K562 (cell line): ENCODE measurements at regions not wholly inside any gene's neighbourhood (a gene's known extent, or its start where the extent isn't known, plus 50 kb on each side); places are given as distances from the start of the nearest gene placed in this dataset.

Source experiments
- ATAC-seq: fragments of 200-7000 bp; cut with Tn5 transposase; 3 replicates; pipeline ENCODE4 v1.9.1; 2020; ENCODE audit warnings: moderate library complexity
- BruUV-seq: library from RNA; stranded (reverse); fragments of 400-500 nt; replicated peaks from 2 replicates; lab custom pipeline; 2021; lab: Mats Ljungman, UMichigan
- CTCF ChIA-PET: fragments of 300-600 bp; formaldehyde crosslinking; extraction: SDS; loops from one replicate; lab custom pipeline; 2021; ENCODE audit warnings: low intra/inter-chr PET ratio; lab: Yijun Ruan, JAX
- POLR2A ChIA-PET: fragments of 300-600, 350-650 bp; sonication (Branson Sonifier 250); formaldehyde crosslinking; extraction: SDS; loops from one replicate; lab custom pipeline; 2021; ENCODE audit warnings: antibody characterized with exemption, inconsistent platforms; lab: Yijun Ruan, JAX
- DNase-seq, 4 experiments: peaks; one replicate each; pipeline versions ENCODE4 v3.0.0 to v3.0.0-alpha.2; 2011 to 2018; ENCODE audit warnings: low spot score in 3 of 4, mixed read lengths in 3 of 4; ENCODE audit errors: extremely low read depth in 1 of 4
- FAIRE-seq: peaks from 2 replicates; lab custom pipeline; 2011; peaks lifted over from hg19 to GRCh38; lab: Jason Lieb, UNC
- H2AFZ ChIP-seq: 2 replicates; pipeline ENCODE4 v1.6.0; 2011; ENCODE audit warnings: low read depth, low read length, control low read depth, inconsistent platforms
- H3K27ac ChIP-seq: fragments of 200-600 bp; 3 replicates; pipeline ENCODE4 v1.8.0; 2011; ENCODE audit warnings: low read depth, mild to moderate bottlenecking, control low read depth, inconsistent platforms, low read length, moderate library complexity, mixed read lengths; ENCODE audit errors: extremely low read depth
- H3K27me3 ChIP-seq, 2 experiments: fragments of 300-600 bp in 1 of 2; 2 replicates in 1 of 2; 3 replicates in 1 of 2; pipeline versions ENCODE4 v1.6.0 to v1.8.0; 2011; ENCODE audit warnings: inconsistent platforms in 2 of 2, low read length in 2 of 2, mild to moderate bottlenecking in 1 of 2, mixed read lengths in 1 of 2, moderate library complexity in 1 of 2; ENCODE audit not compliant: control insufficient read depth in 2 of 2, insufficient read depth in 2 of 2
- H3K36me3 ChIP-seq: fragments of 300-600 bp; 3 replicates; pipeline ENCODE4 v1.8.0; 2011; ENCODE audit warnings: mild to moderate bottlenecking, low read length, inconsistent platforms; ENCODE audit not compliant: control insufficient read depth, insufficient read depth
- H3K4me1 ChIP-seq, 2 experiments: fragments of 200-600 bp in 1 of 2; replicated peaks in 1 of 2; 2 replicates in 1 of 2; 3 replicates in 1 of 2; pipeline versions ENCODE4 v1.5.1 to v1.8.0; 2011; ENCODE audit warnings: inconsistent platforms in 2 of 2, low read length in 2 of 2, mild to moderate bottlenecking in 1 of 2, mixed read lengths in 1 of 2, moderate library complexity in 1 of 2; ENCODE audit not compliant: control insufficient read depth in 2 of 2, insufficient read depth in 2 of 2
- H3K4me2 ChIP-seq: 2 replicates; pipeline ENCODE4 v1.6.1; 2011; ENCODE audit warnings: low read length, control low read depth, inconsistent platforms, mixed read lengths; ENCODE audit not compliant: insufficient read depth
- H3K4me3 ChIP-seq: fragments of 200-600 bp; sonication (generic), shearing (Covaris generic); 2 replicates; pipeline ENCODE4 v1.5.1; 2016; ENCODE audit warnings: control low read depth, inconsistent platforms
- H3K79me2 ChIP-seq: fragments of 200-600 bp; 3 replicates; pipeline ENCODE4 v1.8.0; 2011; ENCODE audit warnings: low read length, inconsistent platforms; ENCODE audit not compliant: control insufficient read depth, insufficient read depth
- H3K9ac ChIP-seq, 2 experiments: 2 replicates each; pipeline versions ENCODE4 v1.6.0 to v1.6.1; 2011; ENCODE audit warnings: low read depth in 2 of 2, low read length in 2 of 2, control low read depth in 1 of 2, inconsistent platforms in 1 of 2, mild to moderate bottlenecking in 1 of 2, mixed read lengths in 1 of 2; ENCODE audit not compliant: insufficient read depth in 1 of 2
- H3K9me1 ChIP-seq: one replicate; pipeline ENCODE4 v1.6.0; 2011; ENCODE audit warnings: inconsistent platforms, mild to moderate bottlenecking, low read length, moderate library complexity; ENCODE audit not compliant: control insufficient read depth, insufficient read depth
- H3K9me3 ChIP-seq: replicated peaks from 2 replicates; pipeline ENCODE4 v1.5.1; 2011; ENCODE audit warnings: low read depth, low read length, inconsistent platforms; ENCODE audit not compliant: control insufficient read depth, insufficient read depth
- H4K20me1 ChIP-seq: replicated peaks from 2 replicates; pipeline ENCODE4 v1.6.1; 2011; ENCODE audit warnings: low read length, inconsistent platforms, mixed read lengths; ENCODE audit not compliant: control insufficient read depth, insufficient read depth
- CREM ChIP-seq: IDR thresholded peaks from 2 replicates; pipeline ENCODE4 v1.6.1; 2014; ENCODE audit warnings: antibody characterized with exemption, low read depth
- EZH2 ChIP-seq: IDR thresholded peaks from 2 replicates; pipeline ENCODE4 v1.6.1; 2012; ENCODE audit warnings: low read depth, mild to moderate bottlenecking, inconsistent platforms, low read length, borderline replicate concordance
- FOXA3 ChIP-seq, 2 experiments: fragments of 450-650 bp in 1 of 2; sonication (generic) in 1 of 2; formaldehyde crosslinking; IDR thresholded peaks in 1 of 2; conservative IDR thresholded peaks in 1 of 2; 2 replicates each; pipeline versions ENCODE4 v1.4.0 to v1.8.0; 2020 to 2022; ENCODE audit warnings: mild to moderate bottlenecking in 2 of 2, missing genetic modification reagents in 1 of 2
- FOXP1 ChIP-seq: sonication (generic); formaldehyde crosslinking; IDR thresholded peaks from 2 replicates; pipeline ENCODE4 v1.8.0; 2022; ENCODE audit warnings: mild to moderate bottlenecking, missing genetic modification reagents
- GATA2 ChIP-seq: sonication (generic); formaldehyde crosslinking; IDR thresholded peaks from 2 replicates; pipeline ENCODE4 v1.4.0; 2020; ENCODE audit warnings: mild to moderate bottlenecking, missing genetic modification reagents
- HNRNPH1 ChIP-seq: fragments of 200-400 bp; formaldehyde crosslinking; optimal IDR thresholded peaks from 2 replicates; pipeline ENCODE3; 2017; ENCODE audit warnings: low read depth, mild to moderate bottlenecking, low read length, moderate library complexity
- IFI16 ChIP-seq: fragments of 250-450 bp; sonication (Bioruptor Pico); IDR thresholded peaks from 2 replicates; pipeline ENCODE4 v2.1.2; 2022; ENCODE audit warnings: mild to moderate bottlenecking, inconsistent platforms
- NONO ChIP-seq, 2 experiments: fragments of 200-400 bp in 1 of 2; fragments of 450-650 bp in 1 of 2; formaldehyde crosslinking in 1 of 2; IDR thresholded peaks; 2 replicates each; pipeline ENCODE4 v1.6.1; 2017; ENCODE audit warnings: low read depth in 2 of 2, mild to moderate bottlenecking in 2 of 2, moderate library complexity in 2 of 2, low read length in 1 of 2
- PRMT5 ChIP-seq: sonication (generic); formaldehyde crosslinking; IDR thresholded peaks from 2 replicates; pipeline ENCODE4 v1.5.0; 2020; ENCODE audit warnings: missing genetic modification reagents
- RAD51 ChIP-seq: fragments of 450-650 bp; IDR thresholded peaks from 2 replicates; pipeline ENCODE4 v1.7.1; 2016; ENCODE audit warnings: low read depth, mild to moderate bottlenecking, borderline replicate concordance
- RBM17 ChIP-seq: fragments of 200-400 bp; formaldehyde crosslinking; IDR thresholded peaks from 2 replicates; pipeline ENCODE4 v1.6.1; 2017; ENCODE audit warnings: low read depth, mild to moderate bottlenecking, low read length, borderline replicate concordance
- SNIP1 ChIP-seq: fragments of 450-650 bp; IDR thresholded peaks from 2 replicates; pipeline ENCODE4 v1.7.1; 2017; ENCODE audit warnings: low read depth, mild to moderate bottlenecking
- TAF9B ChIP-seq: fragments of 450-650 bp; IDR thresholded peaks from 2 replicates; pipeline ENCODE4 v1.6.1; 2018; ENCODE audit warnings: mild to moderate bottlenecking; ENCODE audit not compliant: partially characterized antibody
- THRAP3 ChIP-seq: fragments of 450-650 bp; IDR thresholded peaks from 2 replicates; pipeline ENCODE4 v1.6.1; 2016; ENCODE audit warnings: mild to moderate bottlenecking, inconsistent platforms, borderline replicate concordance
- ZNF253 ChIP-seq: fragments of 250-450 bp; sonication (Bioruptor Pico); conservative IDR thresholded peaks from 2 replicates; pipeline ENCODE4 v1.6.1; 2021; ENCODE audit warnings: mild to moderate bottlenecking
- ZNF274 ChIP-seq: IDR thresholded peaks from 2 replicates; pipeline ENCODE4 v1.6.1; 2011; ENCODE audit warnings: low read depth, mild to moderate bottlenecking, low read length, moderate library complexity, borderline replicate concordance
- ZNF445 ChIP-seq: fragments of 250-450 bp; sonication (Bioruptor Pico); IDR thresholded peaks from 2 replicates; pipeline ENCODE4 v1.4.0; 2020; ENCODE audit warnings: low read depth, mild to moderate bottlenecking, moderate library complexity
- WGBS: fragments of 100-300 bp; shearing (Covaris generic); methylation state at CpG from one replicate; pipeline ENCODE4 v1.1.6; 2016; ENCODE audit warnings: low coverage, mixed read lengths; ENCODE audit not compliant: insufficient coverage; ENCODE audit errors: missing lambda C conversion rate; 5-methylcytosine and 5-hydroxymethylcytosine counted together
- in situ Hi-C: fragments of 300-500 bp; cut with MboI; formaldehyde crosslinking; loops from 4 replicates; pipeline ENCODE4 v1.15.0; 2018; ENCODE audit warnings: inconsistent platforms, mixed read lengths
- intact Hi-C: fragments of 100-400 bp; cut with micrococcal nuclease; formaldehyde crosslinking; loops from 2 replicates; pipeline ENCODE4 v1.14.2; 2022
- TF ChIP-seq, protein P1 (sequence below): sonication (generic); formaldehyde crosslinking; IDR thresholded peaks from 2 replicates; pipeline ENCODE4 v1.8.1; 2023; ENCODE audit warnings: mild to moderate bottlenecking, missing genetic modification reagents
- TF ChIP-seq, protein P2 (sequence below): sonication (generic); formaldehyde crosslinking; IDR thresholded peaks from 2 replicates; pipeline ENCODE4 v1.4.0; 2020; ENCODE audit warnings: mild to moderate bottlenecking, missing genetic modification reagents

DNA sequence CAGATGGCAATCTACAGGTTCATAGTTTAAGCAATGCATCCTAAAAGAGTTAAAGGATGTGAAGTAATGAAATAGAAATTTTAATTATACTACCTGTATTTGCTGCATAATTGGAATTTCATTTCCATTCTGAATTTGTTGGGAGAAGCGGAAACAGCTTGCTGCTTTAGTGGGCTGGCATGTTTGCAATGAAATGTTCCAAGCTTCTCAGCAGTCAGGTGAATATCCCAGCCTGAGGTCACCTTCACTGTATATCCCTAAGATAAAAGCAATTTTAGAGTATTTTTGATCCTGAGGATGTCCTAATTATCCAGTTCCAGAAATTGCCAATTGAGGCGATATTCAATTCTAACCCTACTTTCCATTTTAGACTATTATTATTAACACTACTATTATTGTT is 136.1 kb upstream of the ARSJ start:
- no peaks in the 10 kb centered on the region for H4K20me1 ChIP-seq
- 0% methylated on average over 2 of the region's 2 CpGs for WGBS
- no TSS peak for BruUV-seq
- H3K9me3 ChIP-seq = no peaks in the 10 kb centered on the region
- H3K9ac ChIP-seq = no peak overlapping the region
- FAIRE-seq (no peak), DNase-seq (no peak), ATAC-seq (no peak)
- no peaks in the 10 kb centered on the region for H3K27me3 ChIP-seq
- H2AFZ ChIP-seq = no peak overlapping the region
- ChIA-PET POLR2A (no interaction called here), CTCF (no interaction called here)
- no peak overlapping the region for H3K27ac ChIP-seq
- intact Hi-C loops = no loop called here
- in situ Hi-C loops = no loop called here
- H3K4me2 ChIP-seq = no peak overlapping the region
- no peak overlapping the region for H3K4me3 ChIP-seq
- H3K4me1 ChIP-seq = no peaks in the 10 kb centered on the region
- H3K9me1 ChIP-seq = no peaks in the 10 kb centered on the region
- no peaks in the 10 kb centered on the region for H3K36me3 ChIP-seq
- no peak for TF ChIP-seq ZNF445
- TF ChIP-seq PRMT5 (CRISPR knock-in tag) = no peak
- TF ChIP-seq NONO (IDR thresholded peaks at IDR 0.05; ENCODE audit: low read depth in 2 of 2, low read length in 1 of 2) = no peak
- no peak for TF ChIP-seq ZNF274
- no peak for TF ChIP-seq TAF9B
- TF ChIP-seq RAD51 = no peak
- TF ChIP-seq GATA2 (CRISPR knock-in tag) = no peak
- TF ChIP-seq, protein P1, sequence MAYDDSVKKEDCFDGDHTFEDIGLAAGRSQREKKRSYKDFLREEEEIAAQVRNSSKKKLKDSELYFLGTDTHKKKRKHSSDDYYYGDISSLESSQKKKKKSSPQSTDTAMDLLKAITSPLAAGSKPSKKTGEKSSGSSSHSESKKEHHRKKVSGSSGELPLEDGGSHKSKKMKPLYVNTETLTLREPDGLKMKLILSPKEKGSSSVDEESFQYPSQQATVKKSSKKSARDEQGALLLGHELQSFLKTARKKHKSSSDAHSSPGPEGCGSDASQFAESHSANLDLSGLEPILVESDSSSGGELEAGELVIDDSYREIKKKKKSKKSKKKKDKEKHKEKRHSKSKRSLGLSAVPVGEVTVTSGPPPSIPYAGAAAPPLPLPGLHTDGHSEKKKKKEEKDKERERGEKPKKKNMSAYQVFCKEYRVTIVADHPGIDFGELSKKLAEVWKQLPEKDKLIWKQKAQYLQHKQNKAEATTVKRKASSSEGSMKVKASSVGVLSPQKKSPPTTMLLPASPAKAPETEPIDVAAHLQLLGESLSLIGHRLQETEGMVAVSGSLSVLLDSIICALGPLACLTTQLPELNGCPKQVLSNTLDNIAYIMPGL = no peak
- no peak for TF ChIP-seq HNRNPH1
- TF ChIP-seq, protein P2, sequence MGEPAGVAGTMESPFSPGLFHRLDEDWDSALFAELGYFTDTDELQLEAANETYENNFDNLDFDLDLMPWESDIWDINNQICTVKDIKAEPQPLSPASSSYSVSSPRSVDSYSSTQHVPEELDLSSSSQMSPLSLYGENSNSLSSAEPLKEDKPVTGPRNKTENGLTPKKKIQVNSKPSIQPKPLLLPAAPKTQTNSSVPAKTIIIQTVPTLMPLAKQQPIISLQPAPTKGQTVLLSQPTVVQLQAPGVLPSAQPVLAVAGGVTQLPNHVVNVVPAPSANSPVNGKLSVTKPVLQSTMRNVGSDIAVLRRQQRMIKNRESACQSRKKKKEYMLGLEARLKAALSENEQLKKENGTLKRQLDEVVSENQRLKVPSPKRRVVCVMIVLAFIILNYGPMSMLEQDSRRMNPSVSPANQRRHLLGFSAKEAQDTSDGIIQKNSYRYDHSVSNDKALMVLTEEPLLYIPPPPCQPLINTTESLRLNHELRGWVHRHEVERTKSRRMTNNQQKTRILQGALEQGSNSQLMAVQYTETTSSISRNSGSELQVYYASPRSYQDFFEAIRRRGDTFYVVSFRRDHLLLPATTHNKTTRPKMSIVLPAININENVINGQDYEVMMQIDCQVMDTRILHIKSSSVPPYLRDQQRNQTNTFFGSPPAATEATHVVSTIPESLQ = no peak
- no peak for TF ChIP-seq IFI16 (CRISPR knock-in tag)
- no peak for TF ChIP-seq THRAP3
- TF ChIP-seq RBM17 = no peak
- no peak for TF ChIP-seq FOXA3 (CRISPR knock-in tag; conservative IDR thresholded peaks at IDR 0.05 in 1 of 2, IDR thresholded peaks at IDR 0.05 in 1 of 2)
- TF ChIP-seq FOXP1 (CRISPR knock-in tag) = no peak
- no peak for TF ChIP-seq CREM
- TF ChIP-seq EZH2 = no peak
- TF ChIP-seq ZNF253 (CRISPR knock-in tag) = no peak
- no peak for TF ChIP-seq SNIP1
- no peaks in the 10 kb centered on the region for H3K79me2 ChIP-seq
